Panc1 (cell line): ENCODE measurements at regions not wholly inside any gene's neighbourhood (a gene's known extent, or its start where the extent isn't known, plus 50 kb on each side); places are given as distances from the start of the nearest gene placed in this dataset.

ENCODE experiments used
- ATAC-seq: fragments of 200-7000 bp; cut with Tn5 transposase; 2 replicates; pipeline ENCODE4 v1.9.1; 2020; ENCODE audit warnings: mild to moderate bottlenecking, moderate library complexity
- BruUV-seq: library from RNA; stranded (reverse); fragments of 400-500 nt; replicated peaks from 2 replicates; lab custom pipeline; 2021; lab: Mats Ljungman, UMichigan
- CTCF ChIA-PET: fragments of 300-600 bp; sonication (Branson Sonifier 250); formaldehyde crosslinking; loops from one replicate; lab custom pipeline; 2022; ENCODE audit warnings: antibody characterized with exemption; lab: Charles Lee
- POLR2A ChIA-PET: fragments of 300-600 bp; sonication (Branson Sonifier 250); formaldehyde crosslinking; loops from one replicate; lab custom pipeline; 2022; ENCODE audit warnings: antibody characterized with exemption; lab: Charles Lee
- DNase-seq: peaks from one replicate; pipeline ENCODE4 v3.0.0-alpha.2; 2010; ENCODE audit warnings: low read depth, low spot score
- H3K27ac ChIP-seq: 2 replicates; pipeline ENCODE4 v1.5.1; 2011; ENCODE audit warnings: mild to moderate bottlenecking, low read length, inconsistent platforms
- H3K27me3 ChIP-seq: fragments of 200-500 bp; sonication (Bioruptor generic); 2 replicates; pipeline ENCODE4 v1.6.0; 2014; ENCODE audit warnings: low read length, inconsistent platforms; ENCODE audit not compliant: control insufficient read depth, insufficient read depth
- H3K36me3 ChIP-seq: fragments of 200-500 bp; sonication (Bioruptor generic); 2 replicates; pipeline ENCODE4 v1.5.1; 2014; ENCODE audit warnings: inconsistent platforms, mild to moderate bottlenecking, low read length, moderate library complexity; ENCODE audit not compliant: control insufficient read depth, insufficient read depth
- H3K4me1 ChIP-seq: 2 replicates; pipeline ENCODE4 v1.5.1; 2011; ENCODE audit warnings: inconsistent platforms, mild to moderate bottlenecking, low read length, moderate library complexity; ENCODE audit not compliant: control insufficient read depth, insufficient read depth
- H3K4me3 ChIP-seq, 2 experiments: 2 replicates each; pipeline ENCODE4 v1.5.1; 2011 to 2012; ENCODE audit warnings: low read depth in 2 of 2, low read length in 2 of 2, mild to moderate bottlenecking in 2 of 2, inconsistent platforms in 1 of 2, moderate library complexity in 1 of 2
- H3K9me3 ChIP-seq: fragments of 200-500 bp; sonication (Bioruptor generic); 2 replicates; pipeline ENCODE4 v1.5.1; 2014; ENCODE audit warnings: low read depth, mild to moderate bottlenecking, inconsistent platforms, low read length, moderate library complexity; ENCODE audit not compliant: control insufficient read depth, insufficient read depth
- CTCF ChIP-seq: fragments of 450-650 bp; IDR thresholded peaks from 2 replicates; pipeline ENCODE4 v1.5.1; 2017; ENCODE audit warnings: mild to moderate bottlenecking
- POLR2AphosphoS5 ChIP-seq: IDR thresholded peaks from 2 replicates; pipeline ENCODE4 v1.6.1; 2012; ENCODE audit warnings: mild to moderate bottlenecking, low read depth, low read length, moderate library complexity
- SIN3A ChIP-seq: IDR thresholded peaks from 2 replicates; pipeline ENCODE4 v1.6.1; 2012; ENCODE audit warnings: low read depth, mild to moderate bottlenecking, low read length, moderate library complexity, borderline replicate concordance; ENCODE audit not compliant: insufficient read depth
- TCF7L2 ChIP-seq: IDR thresholded peaks from 2 replicates; pipeline ENCODE4 v1.6.1; 2011; ENCODE audit warnings: mild to moderate bottlenecking, low read depth, low read length, inconsistent platforms
- in situ Hi-C: cut with HindIII; loops from 2 replicates; pipeline ENCODE4 v1.10.0; 2016; ENCODE audit warnings: low sequenced_read_pairs, low pct_unique_long_range_greater_than_20kb
- intact Hi-C: fragments of 100-400 bp; cut with micrococcal nuclease; formaldehyde crosslinking; loops from one replicate; pipeline ENCODE4 v1.10.0; 2022; ENCODE audit not compliant: unreplicated experiment
- TF ChIP-seq, protein P1 (sequence below), 2 experiments: IDR thresholded peaks; 2 replicates each; pipeline ENCODE4 v1.6.1; 2011 to 2012; ENCODE audit warnings: low read depth in 2 of 2, control low read depth in 1 of 2, low read length in 1 of 2, mild to moderate bottlenecking in 1 of 2, moderate library complexity in 1 of 2; ENCODE audit not compliant: insufficient read depth in 1 of 2

- TF ChIP-seq, protein P1, sequence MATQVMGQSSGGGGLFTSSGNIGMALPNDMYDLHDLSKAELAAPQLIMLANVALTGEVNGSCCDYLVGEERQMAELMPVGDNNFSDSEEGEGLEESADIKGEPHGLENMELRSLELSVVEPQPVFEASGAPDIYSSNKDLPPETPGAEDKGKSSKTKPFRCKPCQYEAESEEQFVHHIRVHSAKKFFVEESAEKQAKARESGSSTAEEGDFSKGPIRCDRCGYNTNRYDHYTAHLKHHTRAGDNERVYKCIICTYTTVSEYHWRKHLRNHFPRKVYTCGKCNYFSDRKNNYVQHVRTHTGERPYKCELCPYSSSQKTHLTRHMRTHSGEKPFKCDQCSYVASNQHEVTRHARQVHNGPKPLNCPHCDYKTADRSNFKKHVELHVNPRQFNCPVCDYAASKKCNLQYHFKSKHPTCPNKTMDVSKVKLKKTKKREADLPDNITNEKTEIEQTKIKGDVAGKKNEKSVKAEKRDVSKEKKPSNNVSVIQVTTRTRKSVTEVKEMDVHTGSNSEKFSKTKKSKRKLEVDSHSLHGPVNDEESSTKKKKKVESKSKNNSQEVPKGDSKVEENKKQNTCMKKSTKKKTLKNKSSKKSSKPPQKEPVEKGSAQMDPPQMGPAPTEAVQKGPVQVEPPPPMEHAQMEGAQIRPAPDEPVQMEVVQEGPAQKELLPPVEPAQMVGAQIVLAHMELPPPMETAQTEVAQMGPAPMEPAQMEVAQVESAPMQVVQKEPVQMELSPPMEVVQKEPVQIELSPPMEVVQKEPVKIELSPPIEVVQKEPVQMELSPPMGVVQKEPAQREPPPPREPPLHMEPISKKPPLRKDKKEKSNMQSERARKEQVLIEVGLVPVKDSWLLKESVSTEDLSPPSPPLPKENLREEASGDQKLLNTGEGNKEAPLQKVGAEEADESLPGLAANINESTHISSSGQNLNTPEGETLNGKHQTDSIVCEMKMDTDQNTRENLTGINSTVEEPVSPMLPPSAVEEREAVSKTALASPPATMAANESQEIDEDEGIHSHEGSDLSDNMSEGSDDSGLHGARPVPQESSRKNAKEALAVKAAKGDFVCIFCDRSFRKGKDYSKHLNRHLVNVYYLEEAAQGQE (IDR thresholded peaks at IDR 0.05; ENCODE audit: insufficient read depth in 1 of 2, low read depth in 2 of 2, low read length in 1 of 2), result no peak
- TF ChIP-seq POLR2AphosphoS5 (no peak), CTCF (no peak), SIN3A (no peak), TCF7L2 (no peak)
- ATAC-seq (no peak), DNase-seq (no peak)
- no peak overlapping the region for H3K4me3 ChIP-seq
- in situ Hi-C loops, result no loop called here
- no peaks in the 10 kb centered on the region for H3K9me3 ChIP-seq
- no TSS peak for BruUV-seq
- intact Hi-C loops, result no loop called here
- no peaks in the 10 kb centered on the region for H3K36me3 ChIP-seq
- H3K27ac ChIP-seq, result no peak overlapping the region
- H3K4me1 ChIP-seq, result no peaks in the 10 kb centered on the region
- CTCF ChIA-PET, result no interaction called here
- no peaks in the 10 kb centered on the region for H3K27me3 ChIP-seq
- POLR2A ChIA-PET, result no interaction called here
Measured at GRCh38 chr10:8417631-8418030, 363.1 kb downstream of the GATA3 start.

DNA sequence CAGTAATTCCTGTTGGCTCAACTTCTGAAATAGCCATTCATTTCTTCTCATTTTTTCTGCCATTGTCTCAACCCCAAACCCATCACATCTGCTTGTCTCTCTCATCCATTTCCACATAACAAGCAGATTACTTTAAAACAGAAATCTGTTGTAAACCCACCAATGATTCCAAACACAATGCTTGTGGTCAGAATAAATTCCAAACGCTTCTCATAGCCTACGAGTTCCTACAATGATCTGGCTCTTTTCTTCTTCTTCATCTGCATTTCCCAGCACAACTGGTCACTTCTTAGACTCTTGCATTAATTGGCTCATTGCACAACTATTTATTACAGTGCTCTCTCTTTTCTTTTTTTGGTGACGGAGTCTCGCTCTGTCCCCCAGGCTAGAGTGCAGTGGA, 364.1 kb downstream of the GATA3 start:
- TF ChIP-seq CTCF (no peak), SIN3A (no peak), TCF7L2 (no peak), POLR2AphosphoS5 (no peak)
- TF ChIP-seq, protein P1 (IDR thresholded peaks at IDR 0.05; ENCODE audit: insufficient read depth in 1 of 2, low read depth in 2 of 2, low read length in 1 of 2), result no peak
- no TSS peak for BruUV-seq
- intact Hi-C loops (no loop called here), in situ Hi-C loops (no loop called here)
- no peak overlapping the region for H3K4me3 ChIP-seq
- no peaks in the 10 kb centered on the region for H3K27me3 ChIP-seq
- no peak overlapping the region for H3K27ac ChIP-seq
- DNase-seq (no peak), ATAC-seq (no peak)
- POLR2A ChIA-PET, result no interaction called here
- CTCF ChIA-PET, result no interaction called here
- H3K9me3 ChIP-seq, result no peaks in the 10 kb centered on the region
- no peaks in the 10 kb centered on the region for H3K36me3 ChIP-seq
- H3K4me1 ChIP-seq, result no peaks in the 10 kb centered on the region
